K562 (cell line): ENCODE measurements at regions not wholly inside any gene's neighbourhood (a gene's known extent, or its start where the extent isn't known, plus 50 kb on each side); places are given as distances from the start of the nearest gene placed in this dataset.

Experiments
- ATAC-seq: fragments of 200-7000 bp; cut with Tn5 transposase; 3 replicates; pipeline ENCODE4 v1.9.1; 2020; ENCODE audit warnings: moderate library complexity
- BruUV-seq: library from RNA; stranded (reverse); fragments of 400-500 nt; replicated peaks from 2 replicates; lab custom pipeline; 2021; lab: Mats Ljungman, UMichigan
- CTCF ChIA-PET: fragments of 300-600 bp; formaldehyde crosslinking; extraction: SDS; loops from one replicate; lab custom pipeline; 2021; ENCODE audit warnings: low intra/inter-chr PET ratio; lab: Yijun Ruan, JAX
- POLR2A ChIA-PET: fragments of 300-600, 350-650 bp; sonication (Branson Sonifier 250); formaldehyde crosslinking; extraction: SDS; loops from one replicate; lab custom pipeline; 2021; ENCODE audit warnings: antibody characterized with exemption, inconsistent platforms; lab: Yijun Ruan, JAX
- DNase-seq, 4 experiments: peaks; one replicate each; pipeline versions ENCODE4 v3.0.0 to v3.0.0-alpha.2; 2011 to 2018; ENCODE audit warnings: low spot score in 3 of 4, mixed read lengths in 3 of 4; ENCODE audit errors: extremely low read depth in 1 of 4
- FAIRE-seq: peaks from 2 replicates; lab custom pipeline; 2011; peaks lifted over from hg19 to GRCh38; lab: Jason Lieb, UNC
- H2AFZ ChIP-seq: 2 replicates; pipeline ENCODE4 v1.6.0; 2011; ENCODE audit warnings: low read depth, low read length, control low read depth, inconsistent platforms
- H3K27ac ChIP-seq: fragments of 200-600 bp; 3 replicates; pipeline ENCODE4 v1.8.0; 2011; ENCODE audit warnings: low read depth, mild to moderate bottlenecking, control low read depth, inconsistent platforms, low read length, moderate library complexity, mixed read lengths; ENCODE audit errors: extremely low read depth
- H3K27me3 ChIP-seq, 2 experiments: fragments of 300-600 bp in 1 of 2; 2 replicates in 1 of 2; 3 replicates in 1 of 2; pipeline versions ENCODE4 v1.6.0 to v1.8.0; 2011; ENCODE audit warnings: inconsistent platforms in 2 of 2, low read length in 2 of 2, mild to moderate bottlenecking in 1 of 2, mixed read lengths in 1 of 2, moderate library complexity in 1 of 2; ENCODE audit not compliant: control insufficient read depth in 2 of 2, insufficient read depth in 2 of 2
- H3K36me3 ChIP-seq: fragments of 300-600 bp; 3 replicates; pipeline ENCODE4 v1.8.0; 2011; ENCODE audit warnings: mild to moderate bottlenecking, low read length, inconsistent platforms; ENCODE audit not compliant: control insufficient read depth, insufficient read depth
- H3K4me1 ChIP-seq, 2 experiments: fragments of 200-600 bp in 1 of 2; replicated peaks in 1 of 2; 2 replicates in 1 of 2; 3 replicates in 1 of 2; pipeline versions ENCODE4 v1.5.1 to v1.8.0; 2011; ENCODE audit warnings: inconsistent platforms in 2 of 2, low read length in 2 of 2, mild to moderate bottlenecking in 1 of 2, mixed read lengths in 1 of 2, moderate library complexity in 1 of 2; ENCODE audit not compliant: control insufficient read depth in 2 of 2, insufficient read depth in 2 of 2
- H3K4me2 ChIP-seq: 2 replicates; pipeline ENCODE4 v1.6.1; 2011; ENCODE audit warnings: low read length, control low read depth, inconsistent platforms, mixed read lengths; ENCODE audit not compliant: insufficient read depth
- H3K4me3 ChIP-seq: fragments of 200-600 bp; sonication (generic), shearing (Covaris generic); 2 replicates; pipeline ENCODE4 v1.5.1; 2016; ENCODE audit warnings: control low read depth, inconsistent platforms
- H3K79me2 ChIP-seq: fragments of 200-600 bp; 3 replicates; pipeline ENCODE4 v1.8.0; 2011; ENCODE audit warnings: low read length, inconsistent platforms; ENCODE audit not compliant: control insufficient read depth, insufficient read depth
- H3K9ac ChIP-seq, 2 experiments: 2 replicates each; pipeline versions ENCODE4 v1.6.0 to v1.6.1; 2011; ENCODE audit warnings: low read depth in 2 of 2, low read length in 2 of 2, control low read depth in 1 of 2, inconsistent platforms in 1 of 2, mild to moderate bottlenecking in 1 of 2, mixed read lengths in 1 of 2; ENCODE audit not compliant: insufficient read depth in 1 of 2
- H3K9me1 ChIP-seq: one replicate; pipeline ENCODE4 v1.6.0; 2011; ENCODE audit warnings: inconsistent platforms, mild to moderate bottlenecking, low read length, moderate library complexity; ENCODE audit not compliant: control insufficient read depth, insufficient read depth
- H3K9me3 ChIP-seq: replicated peaks from 2 replicates; pipeline ENCODE4 v1.5.1; 2011; ENCODE audit warnings: low read depth, low read length, inconsistent platforms; ENCODE audit not compliant: control insufficient read depth, insufficient read depth
- H4K20me1 ChIP-seq: replicated peaks from 2 replicates; pipeline ENCODE4 v1.6.1; 2011; ENCODE audit warnings: low read length, inconsistent platforms, mixed read lengths; ENCODE audit not compliant: control insufficient read depth, insufficient read depth
- CBFA2T3 ChIP-seq: fragments of 450-650 bp; IDR thresholded peaks from 2 replicates; pipeline ENCODE4 v1.6.1; 2017
- ELK3 ChIP-seq: fragments of 450-650 bp; formaldehyde crosslinking; IDR thresholded peaks from 2 replicates; pipeline ENCODE4 v1.4.0; 2020; ENCODE audit warnings: mild to moderate bottlenecking
- IFI16 ChIP-seq: fragments of 250-450 bp; sonication (Bioruptor Pico); IDR thresholded peaks from 2 replicates; pipeline ENCODE4 v2.1.2; 2022; ENCODE audit warnings: mild to moderate bottlenecking, inconsistent platforms
- MECOM ChIP-seq: fragments of 250-450 bp; sonication (Bioruptor Pico); IDR thresholded peaks from 2 replicates; pipeline ENCODE4 v1.8.0; 2022; ENCODE audit warnings: inconsistent platforms
- RBM25 ChIP-seq: fragments of 200-400 bp; formaldehyde crosslinking; IDR thresholded peaks from 2 replicates; pipeline ENCODE4 v1.6.1; 2018; ENCODE audit warnings: low read length, low read depth, moderate library complexity; ENCODE audit not compliant: severe bottlenecking
- SIRT6 ChIP-seq: IDR thresholded peaks from one replicate; pipeline ENCODE4 v1.6.1; 2012; ENCODE audit warnings: low read depth, mild to moderate bottlenecking, control low read depth, inconsistent platforms, low read length, moderate library complexity
- SRSF7 ChIP-seq: fragments of 200-400 bp; formaldehyde crosslinking; optimal IDR thresholded peaks from 2 replicates; pipeline ENCODE3; 2017; ENCODE audit warnings: mild to moderate bottlenecking, low read depth, low read length
- TAF9B ChIP-seq: fragments of 450-650 bp; IDR thresholded peaks from 2 replicates; pipeline ENCODE4 v1.6.1; 2018; ENCODE audit warnings: mild to moderate bottlenecking; ENCODE audit not compliant: partially characterized antibody
- TBL1XR1 ChIP-seq, 2 experiments: IDR thresholded peaks; 2 replicates each; pipeline ENCODE4 v1.6.1; 2012; ENCODE audit warnings: improper control_type of control experiment in 2 of 2, low read length in 2 of 2, mild to moderate bottlenecking in 1 of 2
- ZBTB43 ChIP-seq: sonication (generic); formaldehyde crosslinking; IDR thresholded peaks from 2 replicates; pipeline ENCODE4 v1.8.0; 2023; ENCODE audit warnings: mild to moderate bottlenecking, missing genetic modification reagents
- ZNF696 ChIP-seq: fragments of 250-450 bp; sonication (Bioruptor Pico); conservative IDR thresholded peaks from 2 replicates; pipeline ENCODE4 v1.4.0; 2020; ENCODE audit warnings: mild to moderate bottlenecking, moderate library complexity
- WGBS: fragments of 100-300 bp; shearing (Covaris generic); methylation state at CpG from one replicate; pipeline ENCODE4 v1.1.6; 2016; ENCODE audit warnings: low coverage, mixed read lengths; ENCODE audit not compliant: insufficient coverage; ENCODE audit errors: missing lambda C conversion rate; 5-methylcytosine and 5-hydroxymethylcytosine counted together
- in situ Hi-C: fragments of 300-500 bp; cut with MboI; formaldehyde crosslinking; loops from 4 replicates; pipeline ENCODE4 v1.15.0; 2018; ENCODE audit warnings: inconsistent platforms, mixed read lengths
- intact Hi-C: fragments of 100-400 bp; cut with micrococcal nuclease; formaldehyde crosslinking; loops from 2 replicates; pipeline ENCODE4 v1.14.2; 2022
- TF ChIP-seq, protein P1 (sequence below): fragments of 450-650 bp; IDR thresholded peaks from 2 replicates; pipeline ENCODE4 v1.6.1; 2016
- TF ChIP-seq, protein P2 (sequence below): sonication (generic); formaldehyde crosslinking; IDR thresholded peaks from 2 replicates; pipeline ENCODE4 v1.8.1; 2023; ENCODE audit warnings: mild to moderate bottlenecking, missing genetic modification reagents

- TF ChIP-seq ZNF696, result no peak
- TF ChIP-seq RBM25, result no peak
- no peak for TF ChIP-seq IFI16 (CRISPR knock-in tag)
- TF ChIP-seq SIRT6, result no peak
- no peak for TF ChIP-seq ELK3 (CRISPR knock-in tag)
- no peak for TF ChIP-seq TAF9B
- TF ChIP-seq, protein P1, sequence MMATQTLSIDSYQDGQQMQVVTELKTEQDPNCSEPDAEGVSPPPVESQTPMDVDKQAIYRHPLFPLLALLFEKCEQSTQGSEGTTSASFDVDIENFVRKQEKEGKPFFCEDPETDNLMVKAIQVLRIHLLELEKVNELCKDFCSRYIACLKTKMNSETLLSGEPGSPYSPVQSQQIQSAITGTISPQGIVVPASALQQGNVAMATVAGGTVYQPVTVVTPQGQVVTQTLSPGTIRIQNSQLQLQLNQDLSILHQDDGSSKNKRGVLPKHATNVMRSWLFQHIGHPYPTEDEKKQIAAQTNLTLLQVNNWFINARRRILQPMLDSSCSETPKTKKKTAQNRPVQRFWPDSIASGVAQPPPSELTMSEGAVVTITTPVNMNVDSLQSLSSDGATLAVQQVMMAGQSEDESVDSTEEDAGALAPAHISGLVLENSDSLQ, result no peak
These were observed 146.9 kb upstream of the DMRT1 start (continued) for GRCh38 chr9:694403-695154.

DNA sequence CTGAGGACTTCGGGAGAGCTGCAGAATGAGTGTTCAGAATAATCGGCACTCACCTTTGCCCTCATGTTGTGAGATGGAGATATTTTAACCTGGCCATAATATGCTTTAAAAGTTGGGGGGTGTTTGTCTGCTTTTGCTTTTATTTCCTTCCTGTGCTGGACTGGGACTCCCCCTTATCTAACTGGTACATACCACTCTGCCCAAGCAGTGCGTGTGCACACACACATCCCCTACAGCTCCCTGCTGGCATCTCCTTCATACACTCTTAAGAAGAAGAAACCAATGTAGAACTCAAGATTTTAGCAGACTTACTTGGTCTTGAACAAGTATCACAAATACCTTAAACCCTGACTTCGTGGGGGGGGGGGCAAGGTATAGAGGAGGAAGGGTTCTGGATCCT lies 146.2 kb upstream of the DMRT1 start:
- Histone ChIP-seq H3K4me2 (no peak overlapping the region), H2AFZ (no peak overlapping the region)

More for the DNA sequence above, 146.2 kb upstream of the DMRT1 start:
- H3K9me3 ChIP-seq, result no peaks in the 10 kb centered on the region
- POLR2A ChIA-PET, result no interaction called here
- H3K9ac ChIP-seq, result no peak overlapping the region
- BruUV-seq, result no TSS peak
- no peak for DNase-seq
- TF ChIP-seq TBL1XR1 (IDR thresholded peaks at IDR 0.05; ENCODE audit: low read length in 2 of 2) (no peak), CBFA2T3 (no peak), MECOM (CRISPR knock-in tag) (no peak), ZBTB43 (no peak), SRSF7 (no peak)
- TF ChIP-seq, protein P2, sequence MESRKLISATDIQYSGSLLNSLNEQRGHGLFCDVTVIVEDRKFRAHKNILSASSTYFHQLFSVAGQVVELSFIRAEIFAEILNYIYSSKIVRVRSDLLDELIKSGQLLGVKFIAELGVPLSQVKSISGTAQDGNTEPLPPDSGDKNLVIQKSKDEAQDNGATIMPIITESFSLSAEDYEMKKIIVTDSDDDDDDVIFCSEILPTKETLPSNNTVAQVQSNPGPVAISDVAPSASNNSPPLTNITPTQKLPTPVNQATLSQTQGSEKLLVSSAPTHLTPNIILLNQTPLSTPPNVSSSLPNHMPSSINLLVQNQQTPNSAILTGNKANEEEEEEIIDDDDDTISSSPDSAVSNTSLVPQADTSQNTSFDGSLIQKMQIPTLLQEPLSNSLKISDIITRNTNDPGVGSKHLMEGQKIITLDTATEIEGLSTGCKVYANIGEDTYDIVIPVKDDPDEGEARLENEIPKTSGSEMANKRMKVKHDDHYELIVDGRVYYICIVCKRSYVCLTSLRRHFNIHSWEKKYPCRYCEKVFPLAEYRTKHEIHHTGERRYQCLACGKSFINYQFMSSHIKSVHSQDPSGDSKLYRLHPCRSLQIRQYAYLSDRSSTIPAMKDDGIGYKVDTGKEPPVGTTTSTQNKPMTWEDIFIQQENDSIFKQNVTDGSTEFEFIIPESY (CRISPR knock-in tag), result no peak
- H4K20me1 ChIP-seq, result no peaks in the 10 kb centered on the region
- intact Hi-C loops, result no loop called here
- WGBS, result 4% methylated on average over 3 of the region's 4 CpGs
- FAIRE-seq, result no peak
- H3K4me1 ChIP-seq, result no peaks in the 10 kb centered on the region
- in situ Hi-C loops, result no loop called here
- no peak for ATAC-seq
- H3K9me1 ChIP-seq, result no peaks in the 10 kb centered on the region
- no peak overlapping the region for H3K4me3 ChIP-seq
- CTCF ChIA-PET, result no interaction called here
- H3K27me3 ChIP-seq, result peaks cover 0 to 10% of the 10 kb centered on the region in 2 experiments; a peak in 1 of 5 replicates
- H3K79me2 ChIP-seq, result no peaks in the 10 kb centered on the region
- no peaks in the 10 kb centered on the region for H3K36me3 ChIP-seq
- no peak overlapping the region for H3K27ac ChIP-seq
